IMR-90 (cell line): ENCODE measurements at regions not wholly inside any gene's neighbourhood (a gene's known extent, or its start where the extent isn't known, plus 50 kb on each side); places are given as distances from the start of the nearest gene placed in this dataset.

Experiments used
- ATAC-seq: fragments of 200-7000 bp; cut with Tn5 transposase; 2 replicates; pipeline ENCODE4 v1.9.1; 2020; ENCODE audit warnings: low read depth, mild to moderate bottlenecking, moderate library complexity
- BruUV-seq: library from RNA; stranded (reverse); fragments of 400-500 nt; replicated peaks from 2 replicates; lab custom pipeline; 2021; lab: Mats Ljungman, UMichigan
- CTCF ChIA-PET: fragments of 300-600 bp; formaldehyde crosslinking; extraction: SDS; loops from one replicate; lab custom pipeline; 2021; ENCODE audit warnings: antibody characterized with exemption; lab: Yijun Ruan, JAX
- POLR2A ChIA-PET: fragments of 300-600 bp; sonication (Branson Sonifier 250); formaldehyde crosslinking; loops from one replicate; lab custom pipeline; 2022; ENCODE audit warnings: antibody characterized with exemption; ENCODE audit not compliant: unreplicated experiment; lab: Charles Lee
- DNase-seq: peaks from one replicate; pipeline ENCODE4 v3.0.0; 2013
- H2AFZ ChIP-seq: replicated peaks from 2 replicates; pipeline ENCODE3; 2013; ENCODE audit warnings: low read length, mild to moderate bottlenecking; ENCODE audit not compliant: poor library complexity
- H2AK5ac ChIP-seq: 2 replicates; pipeline ENCODE4 v1.6.1; 2013; ENCODE audit warnings: low read depth, low read length, inconsistent platforms
- H2AK9ac ChIP-seq: replicated peaks from 2 replicates; pipeline ENCODE3; 2013; ENCODE audit warnings: mild to moderate bottlenecking, low read depth, low read length, moderate library complexity; ENCODE audit not compliant: poor library complexity
- H2BK120ac ChIP-seq: 2 replicates; pipeline ENCODE4 v1.6.1; 2013; ENCODE audit warnings: low read depth, low read length, inconsistent platforms
- H2BK15ac ChIP-seq: 3 replicates; pipeline ENCODE4 v1.6.1; 2013; ENCODE audit warnings: low read depth, low read length, inconsistent platforms
- H2BK20ac ChIP-seq: 2 replicates; pipeline ENCODE4 v1.6.1; 2013; ENCODE audit warnings: low read depth, mild to moderate bottlenecking, inconsistent platforms, low read length, moderate library complexity
- H2BK5ac ChIP-seq: 2 replicates; pipeline ENCODE4 v1.6.1; 2013; ENCODE audit warnings: mild to moderate bottlenecking, low read depth, low read length, inconsistent platforms; ENCODE audit not compliant: poor library complexity, severe bottlenecking
- H3K14ac ChIP-seq: replicated peaks from 2 replicates; pipeline ENCODE4 v1.6.1; 2013; ENCODE audit warnings: low read depth, low read length, inconsistent platforms
- H3K18ac ChIP-seq: 2 replicates; pipeline ENCODE4 v1.6.1; 2013; ENCODE audit warnings: low read depth, low read length, control low read depth
- H3K23ac ChIP-seq: 2 replicates; pipeline ENCODE4 v1.6.1; 2013; ENCODE audit warnings: low read depth, low read length, inconsistent platforms
- H3K27ac ChIP-seq: 2 replicates; pipeline ENCODE4 v1.5.1; 2013; ENCODE audit warnings: mild to moderate bottlenecking, control low read depth, low read length; ENCODE audit not compliant: insufficient read depth
- H3K27me3 ChIP-seq: 2 replicates; pipeline ENCODE4 v1.6.1; 2013; ENCODE audit warnings: low read length; ENCODE audit not compliant: control insufficient read depth, insufficient read depth
- H3K36me3 ChIP-seq: 2 replicates; pipeline ENCODE4 v1.6.1; 2013; ENCODE audit warnings: low read length, mixed read lengths; ENCODE audit not compliant: control insufficient read depth, insufficient read depth
- H3K4ac ChIP-seq: 2 replicates; pipeline ENCODE4 v1.6.1; 2013; ENCODE audit warnings: low read depth, low read length, inconsistent platforms
- H3K4me1 ChIP-seq: 2 replicates; pipeline ENCODE4 v1.6.1; 2013; ENCODE audit warnings: low read length, mixed read lengths; ENCODE audit not compliant: control insufficient read depth, insufficient read depth
- H3K4me2 ChIP-seq: 2 replicates; pipeline ENCODE4 v1.6.1; 2013; ENCODE audit warnings: low read depth, mild to moderate bottlenecking, control low read depth, low read length, moderate library complexity
- H3K4me3 ChIP-seq: 2 replicates; pipeline ENCODE4 v1.5.1; 2013; ENCODE audit warnings: low read depth, mild to moderate bottlenecking, control low read depth, low read length, moderate library complexity; ENCODE audit not compliant: insufficient read depth
- H3K56ac ChIP-seq: 2 replicates; pipeline ENCODE4 v1.6.1; 2013; ENCODE audit warnings: low read length, inconsistent platforms; ENCODE audit not compliant: insufficient read depth; ENCODE audit errors: extremely low read depth
- H3K79me1 ChIP-seq, 2 experiments: 2 replicates each; pipeline ENCODE4 v1.6.1; 2013; ENCODE audit warnings: low read length in 2 of 2, inconsistent platforms in 1 of 2, low read depth in 1 of 2
- H3K9ac ChIP-seq: 2 replicates; pipeline ENCODE4 v1.6.1; 2013; ENCODE audit warnings: low read depth, low read length, control low read depth
- H3K9me1 ChIP-seq: 2 replicates; pipeline ENCODE4 v1.6.1; 2013; ENCODE audit warnings: low read length, inconsistent platforms; ENCODE audit not compliant: insufficient read depth
- H3K9me3 ChIP-seq: 2 replicates; pipeline ENCODE4 v1.6.1; 2013; ENCODE audit warnings: low read length; ENCODE audit not compliant: control insufficient read depth, insufficient read depth
- H4K20me1 ChIP-seq: 2 replicates; pipeline ENCODE4 v1.6.1; 2013; ENCODE audit warnings: low read length, inconsistent platforms; ENCODE audit not compliant: insufficient read depth
- H4K5ac ChIP-seq: 2 replicates; pipeline ENCODE4 v1.6.1; 2013; ENCODE audit warnings: mild to moderate bottlenecking, low read depth, low read length, control low read depth
- H4K8ac ChIP-seq, 2 experiments: 2 replicates each; pipeline ENCODE4 v1.6.1; 2013; ENCODE audit warnings: low read depth in 2 of 2, low read length in 2 of 2, control low read depth in 1 of 2, inconsistent platforms in 1 of 2
- H4K91ac ChIP-seq: 2 replicates; pipeline ENCODE4 v1.6.1; 2013; ENCODE audit warnings: low read depth, low read length, inconsistent platforms; ENCODE audit not compliant: insufficient read depth
- CTCF ChIP-seq: conservative IDR thresholded peaks from 2 replicates; pipeline ENCODE4 v1.5.1; 2012; ENCODE audit warnings: mild to moderate bottlenecking, low read depth, low read length, improper control_type of control experiment
- FOS ChIP-seq: fragments of 150-350 bp; IDR thresholded peaks from 2 replicates; pipeline ENCODE4 v1.6.1; 2016; ENCODE audit warnings: low read depth, low read length
- MXI1 ChIP-seq: IDR thresholded peaks from 2 replicates; pipeline ENCODE4 v1.6.1; 2012; ENCODE audit warnings: low read depth, mild to moderate bottlenecking, low read length, moderate library complexity, borderline replicate concordance
- NFE2L2 ChIP-seq: fragments of 150-350 bp; IDR thresholded peaks from 2 replicates; pipeline ENCODE4 v1.6.1; 2016; ENCODE audit warnings: low read depth, mild to moderate bottlenecking, low read length
- RAD21 ChIP-seq: IDR thresholded peaks from 2 replicates; pipeline ENCODE4 v1.6.1; 2012; ENCODE audit warnings: low read length, improper control_type of control experiment
- RCOR1 ChIP-seq: IDR thresholded peaks from 2 replicates; pipeline ENCODE4 v1.6.1; 2012; ENCODE audit warnings: mild to moderate bottlenecking, low read length, improper control_type of control experiment; ENCODE audit not compliant: insufficient replicate concordance
- WGBS, 2 experiments: methylation state at CpG; one replicate each; pipeline versions ENCODE4 v1.1.5 to v1.1.7; 2013; ENCODE audit warnings: missing lambda C conversion rate in 2 of 2; ENCODE audit not compliant: insufficient read length in 1 of 2; ENCODE audit errors: extremely low coverage in 2 of 2; 5-methylcytosine and 5-hydroxymethylcytosine counted together
- dilution Hi-C: fragments of 300-500 bp; cut with HindIII; formaldehyde crosslinking; loops from one replicate; pipeline ENCODE4 v1.14.3; 2018; ENCODE audit warnings: low sequenced_read_pairs; ENCODE audit not compliant: unreplicated experiment
- in situ Hi-C: fragments of 300-500 bp; cut with MboI; formaldehyde crosslinking; loops from 3 replicates; pipeline ENCODE4 v1.14.3; 2019; ENCODE audit warnings: low sequenced_read_pairs, inconsistent platforms, mixed read lengths
- intact Hi-C: fragments of 100-400 bp; cut with micrococcal nuclease; formaldehyde crosslinking; loops from 2 replicates; pipeline ENCODE4 v1.10.0; 2022
- TF ChIP-seq, protein P1 (sequence below): fragments of 150-350 bp; IDR thresholded peaks from 2 replicates; pipeline ENCODE4 v1.6.1; 2017; ENCODE audit warnings: mild to moderate bottlenecking, antibody characterized with exemption, low read length, low read depth

GRCh38 chr20:37610203-37610798 lies 82.6 kb upstream of the BLCAP start:
- no peak for ATAC-seq

More at GRCh38 chr20:37610203-37610798, 82.6 kb upstream of the BLCAP start:
- Histone ChIP-seq H3K4me3 (no peak overlapping the region), H4K8ac (no peak overlapping the region), H3K14ac (no peak overlapping the region), H4K20me1 (no peaks in the 10 kb centered on the region; the same call in 1 of the 2 replicates), H3K18ac (no peak overlapping the region), H2AK5ac (no peak overlapping the region), H2AK9ac (no peak overlapping the region), H3K79me1 (no peaks in the 10 kb centered on the region), H2BK5ac (no peak overlapping the region), H3K36me3 (no peaks in the 10 kb centered on the region), H3K4ac (no peak overlapping the region), H2BK15ac (no peak overlapping the region), H3K9me3 (no peaks in the 10 kb centered on the region), H3K4me1 (no peaks in the 10 kb centered on the region), H3K27ac (no peak overlapping the region), H2BK20ac (no peak overlapping the region), H3K27me3 (peaks cover 13% of the 10 kb centered on the region), H3K56ac (no peak overlapping the region), H4K5ac (no peak overlapping the region), H3K9ac (no peak overlapping the region), H4K91ac (no peak overlapping the region), H3K4me2 (no peak overlapping the region), H3K23ac (no peak overlapping the region), H2BK120ac (no peak overlapping the region), H3K9me1 (no peaks in the 10 kb centered on the region), H2AFZ (no peak overlapping the region)
- 47% methylated on average over 11 of the region's 14 CpGs; no CpG with 5 or more reads in 1 of the 2 experiments for WGBS, 2 experiments
- in situ Hi-C loops = no loop called here
- BruUV-seq = no TSS peak
- DNase-seq = no peak
- no peak for TF ChIP-seq CTCF
- no peak for TF ChIP-seq NFE2L2
- TF ChIP-seq MXI1 = no peak
- TF ChIP-seq, protein P1, sequence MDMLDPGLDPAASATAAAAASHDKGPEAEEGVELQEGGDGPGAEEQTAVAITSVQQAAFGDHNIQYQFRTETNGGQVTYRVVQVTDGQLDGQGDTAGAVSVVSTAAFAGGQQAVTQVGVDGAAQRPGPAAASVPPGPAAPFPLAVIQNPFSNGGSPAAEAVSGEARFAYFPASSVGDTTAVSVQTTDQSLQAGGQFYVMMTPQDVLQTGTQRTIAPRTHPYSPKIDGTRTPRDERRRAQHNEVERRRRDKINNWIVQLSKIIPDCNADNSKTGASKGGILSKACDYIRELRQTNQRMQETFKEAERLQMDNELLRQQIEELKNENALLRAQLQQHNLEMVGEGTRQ = no peak
- TF ChIP-seq RCOR1 = no peak
- no peak for TF ChIP-seq RAD21
- no peak for TF ChIP-seq FOS
- dilution Hi-C loops = no loop called here
- CTCF ChIA-PET = no interaction called here
- POLR2A ChIA-PET = no interaction called here
- intact Hi-C loops = no loop called here
